ENCODE measurements at regions not wholly inside any gene's neighbourhood (a gene's known extent, or its start where the extent isn't known, plus 50 kb on each side); places are given as distances from the start of the nearest gene placed in this dataset.
"Not testable (repeated sequence)": the region's sequence is repeated elsewhere in the genome, so short reads cannot be mapped to it uniquely, and the experiment has no call there.

- H3K27ac Mint-ChIP-seq = no peak overlapping the region
- no peak for DNase-seq (ENCODE audit: low spot score, unreplicated experiment)
- H3K4me1 Mint-ChIP-seq (ENCODE audit: low read depth) = peaks cover 5% of the 10 kb centered on the region
- no peak overlapping the region for H3K4me3 Mint-ChIP-seq (ENCODE audit: low read depth)
- TF ChIP-seq, protein P1, sequence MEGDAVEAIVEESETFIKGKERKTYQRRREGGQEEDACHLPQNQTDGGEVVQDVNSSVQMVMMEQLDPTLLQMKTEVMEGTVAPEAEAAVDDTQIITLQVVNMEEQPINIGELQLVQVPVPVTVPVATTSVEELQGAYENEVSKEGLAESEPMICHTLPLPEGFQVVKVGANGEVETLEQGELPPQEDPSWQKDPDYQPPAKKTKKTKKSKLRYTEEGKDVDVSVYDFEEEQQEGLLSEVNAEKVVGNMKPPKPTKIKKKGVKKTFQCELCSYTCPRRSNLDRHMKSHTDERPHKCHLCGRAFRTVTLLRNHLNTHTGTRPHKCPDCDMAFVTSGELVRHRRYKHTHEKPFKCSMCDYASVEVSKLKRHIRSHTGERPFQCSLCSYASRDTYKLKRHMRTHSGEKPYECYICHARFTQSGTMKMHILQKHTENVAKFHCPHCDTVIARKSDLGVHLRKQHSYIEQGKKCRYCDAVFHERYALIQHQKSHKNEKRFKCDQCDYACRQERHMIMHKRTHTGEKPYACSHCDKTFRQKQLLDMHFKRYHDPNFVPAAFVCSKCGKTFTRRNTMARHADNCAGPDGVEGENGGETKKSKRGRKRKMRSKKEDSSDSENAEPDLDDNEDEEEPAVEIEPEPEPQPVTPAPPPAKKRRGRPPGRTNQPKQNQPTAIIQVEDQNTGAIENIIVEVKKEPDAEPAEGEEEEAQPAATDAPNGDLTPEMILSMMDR (IDR thresholded peaks at IDR 0.05; ENCODE audit: unreplicated experiment) = no peak
- H3K9me3 Mint-ChIP-seq (ENCODE audit: low read depth) = no peaks in the 10 kb centered on the region
- no peaks in the 10 kb centered on the region for H3K27me3 Mint-ChIP-seq
- no peaks in the 10 kb centered on the region for H3K36me3 Mint-ChIP-seq (ENCODE audit: insufficient read depth)
Measured at GRCh38 chr13:68715651-68716050, 1392.0 kb upstream of the ATXN8OS start.

- no peak overlapping the region for H3K4me3 Mint-ChIP-seq (ENCODE audit: low read depth)
- DNase-seq (ENCODE audit: low spot score, unreplicated experiment) = no peak
- no peaks in the 10 kb centered on the region for H3K36me3 Mint-ChIP-seq (ENCODE audit: insufficient read depth)
- no peaks in the 10 kb centered on the region for H3K27me3 Mint-ChIP-seq
- TF ChIP-seq, protein P1 (IDR thresholded peaks at IDR 0.05; ENCODE audit: unreplicated experiment) = no peak
- H3K27ac Mint-ChIP-seq = no peak overlapping the region
- peaks cover 5% of the 10 kb centered on the region for H3K4me1 Mint-ChIP-seq (ENCODE audit: low read depth)
- no peaks in the 10 kb centered on the region for H3K9me3 Mint-ChIP-seq (ENCODE audit: low read depth)
Measured at GRCh38 chr13:68714292-68714691, 1393.3 kb upstream of the ATXN8OS start.

DNA sequence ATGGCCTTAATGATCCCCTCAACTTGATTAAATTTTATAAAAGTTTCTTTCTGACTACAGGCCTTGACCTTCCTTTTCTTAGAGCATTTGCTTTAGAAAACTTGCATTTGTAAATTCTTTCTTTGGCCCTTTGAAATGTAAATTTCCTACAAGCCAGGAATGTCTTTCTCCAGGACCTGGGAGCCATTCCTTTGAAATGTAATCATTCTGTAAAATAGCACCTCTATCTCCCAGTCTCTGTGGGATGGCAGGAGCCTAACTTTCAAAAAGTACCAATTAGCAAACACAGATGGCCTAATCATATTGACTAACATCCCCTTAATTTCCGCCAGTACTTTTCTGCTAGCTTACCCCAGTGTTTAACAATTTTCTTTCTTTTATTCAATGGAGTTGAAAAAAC, 1394.2 kb upstream of the ATXN8OS start:
- Mint-ChIP-seq H3K27me3 (no peaks in the 10 kb centered on the region), H3K4me1 (ENCODE audit: low read depth) (peaks cover 5% of the 10 kb centered on the region), H3K4me3 (ENCODE audit: low read depth) (no peak overlapping the region), H3K9me3 (ENCODE audit: low read depth) (no peaks in the 10 kb centered on the region), H3K27ac (no peak overlapping the region), H3K36me3 (ENCODE audit: insufficient read depth) (no peaks in the 10 kb centered on the region)
- no peak for DNase-seq (ENCODE audit: low spot score, unreplicated experiment)
- TF ChIP-seq, protein P1 (IDR thresholded peaks at IDR 0.05; ENCODE audit: unreplicated experiment) = no peak

DNA sequence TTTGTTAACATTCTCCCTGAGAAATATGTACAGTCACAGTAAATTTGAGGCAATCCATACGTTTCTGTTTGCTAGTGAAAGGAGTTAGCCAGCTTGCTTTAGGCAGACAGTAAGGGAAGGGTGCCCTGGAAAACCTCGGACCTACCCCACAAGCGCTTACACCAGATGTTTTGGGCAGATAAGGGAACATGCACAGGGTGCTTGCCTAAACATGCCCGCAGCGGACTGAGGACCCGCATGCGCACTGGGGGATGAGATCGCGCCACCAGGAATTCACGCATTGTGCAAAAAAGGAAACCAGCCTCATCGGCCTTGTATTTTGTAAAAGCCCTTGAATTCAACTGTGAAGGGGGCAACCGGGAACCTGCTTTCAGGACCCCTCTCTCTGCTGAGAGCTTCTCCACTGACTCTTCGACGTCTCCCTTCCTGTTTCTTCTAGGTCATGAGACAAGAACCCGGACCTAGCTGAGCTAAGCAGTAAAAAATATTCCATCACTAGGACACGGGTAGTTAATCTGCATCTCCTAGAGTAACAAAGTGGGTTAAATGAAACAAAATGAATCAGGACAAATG, 1399.2 kb upstream of the ATXN8OS start:
- no peak overlapping the region for H3K4me3 Mint-ChIP-seq (ENCODE audit: low read depth)
- H3K36me3 Mint-ChIP-seq (ENCODE audit: insufficient read depth) = no peaks in the 10 kb centered on the region
- H3K4me1 Mint-ChIP-seq (ENCODE audit: low read depth) = peaks cover 1% of the 10 kb centered on the region
- TF ChIP-seq, protein P1 (IDR thresholded peaks at IDR 0.05; ENCODE audit: unreplicated experiment) = no peak
- no peaks in the 10 kb centered on the region for H3K27me3 Mint-ChIP-seq
- H3K9me3 Mint-ChIP-seq (ENCODE audit: low read depth) = peaks cover 12% of the 10 kb centered on the region
- no peak for DNase-seq (ENCODE audit: low spot score, unreplicated experiment)
- H3K27ac Mint-ChIP-seq = no peak overlapping the region

- H3K27ac Mint-ChIP-seq; DNase-seq (ENCODE audit: low spot score, unreplicated experiment); H3K4me3 Mint-ChIP-seq (ENCODE audit: low read depth); H3K36me3 Mint-ChIP-seq (ENCODE audit: insufficient read depth); H3K27me3 Mint-ChIP-seq; H3K4me1 Mint-ChIP-seq (ENCODE audit: low read depth): not testable (repeated sequence)
- H3K9me3 Mint-ChIP-seq (ENCODE audit: low read depth) = peaks cover 12% of the 10 kb centered on the region
Measured at GRCh38 chr13:68706044-68706443, 1401.6 kb upstream of the ATXN8OS start.

GRCh38 chr13:68697551-68697950, 1410.1 kb upstream of the ATXN8OS start:
- H3K27ac Mint-ChIP-seq = no peak overlapping the region
- no peaks in the 10 kb centered on the region for H3K9me3 Mint-ChIP-seq (ENCODE audit: low read depth)
- TF ChIP-seq, protein P1 (IDR thresholded peaks at IDR 0.05; ENCODE audit: unreplicated experiment) = no peak
- no peak for DNase-seq (ENCODE audit: low spot score, unreplicated experiment)
- H3K4me3 Mint-ChIP-seq (ENCODE audit: low read depth) = no peak overlapping the region
- no peaks in the 10 kb centered on the region for H3K36me3 Mint-ChIP-seq (ENCODE audit: insufficient read depth)
- no peaks in the 10 kb centered on the region for H3K4me1 Mint-ChIP-seq (ENCODE audit: low read depth)
- H3K27me3 Mint-ChIP-seq = no peaks in the 10 kb centered on the region

Measured in progenitor cell of endocrine pancreas (in vitro differentiated cells).